ENCODE measurements at regions not wholly inside any gene's neighbourhood (a gene's known extent, or its start where the extent isn't known, plus 50 kb on each side); places are given as distances from the start of the nearest gene placed in this dataset.

DNA sequence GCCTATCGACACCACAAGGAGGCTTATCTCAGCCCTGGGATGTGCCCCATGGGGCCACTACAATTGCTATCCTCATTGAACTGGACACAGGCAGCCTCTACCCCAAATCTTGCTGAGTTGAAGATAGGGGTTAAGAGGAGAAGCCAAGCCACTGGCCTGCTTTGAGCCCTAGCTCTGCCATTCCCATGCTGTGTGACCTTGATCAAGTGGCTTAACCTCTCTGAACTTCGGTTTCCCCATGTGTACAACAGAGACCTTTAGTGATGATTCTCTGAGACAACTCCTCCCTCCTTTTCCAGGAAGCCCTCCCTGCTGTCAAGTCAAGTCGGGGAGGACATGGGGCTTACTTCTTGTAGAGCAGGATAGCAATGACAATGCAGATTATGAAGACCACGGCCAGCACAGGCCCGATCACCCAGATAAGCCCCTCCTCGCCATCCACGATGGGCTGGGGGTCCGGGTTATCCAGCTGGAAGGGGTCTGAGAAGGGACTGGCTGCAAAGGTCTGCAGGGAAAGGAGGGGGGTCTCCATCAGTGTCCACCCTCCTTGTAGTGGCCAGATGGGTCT is 121.6 kb downstream of the PTPRS start:
- POLR2A ChIA-PET (ENCODE audit: unreplicated experiment), result no interaction called here
- Histone ChIP-seq H3F3A (ENCODE audit: insufficient read depth, low read depth) (no peaks in the 10 kb centered on the region), H3K79me2 (ENCODE audit: low read depth) (no peaks in the 10 kb centered on the region), H3K36me3 (ENCODE audit: low read depth) (no peaks in the 10 kb centered on the region), H3K27me3 (ENCODE audit: insufficient read depth, low read depth) (no peaks in the 10 kb centered on the region), H4K20me1 (ENCODE audit: insufficient read depth) (no peaks in the 10 kb centered on the region), H3K9me3 (ENCODE audit: insufficient read depth, low read depth) (no peaks in the 10 kb centered on the region), H2AFZ (no peak overlapping the region), H3K4me2 (no peak overlapping the region), H3K4me3 (no peak overlapping the region), H3K9me2 (ENCODE audit: insufficient read depth) (no peaks in the 10 kb centered on the region), H3K4me1 (replicated peaks; ENCODE audit: insufficient read depth) (no peaks in the 10 kb centered on the region), H3K27ac (no peak overlapping the region)
- BruUV-seq (replicated peaks), result no TSS peak
- no peak for DNase-seq
- intact Hi-C loops (cut with micrococcal nuclease; ENCODE audit: unreplicated experiment), result no loop called here
- no peak for TF ChIP-seq EZH2 (IDR thresholded peaks at IDR 0.05; ENCODE audit: low read depth)
- TF ChIP-seq, protein P1, sequence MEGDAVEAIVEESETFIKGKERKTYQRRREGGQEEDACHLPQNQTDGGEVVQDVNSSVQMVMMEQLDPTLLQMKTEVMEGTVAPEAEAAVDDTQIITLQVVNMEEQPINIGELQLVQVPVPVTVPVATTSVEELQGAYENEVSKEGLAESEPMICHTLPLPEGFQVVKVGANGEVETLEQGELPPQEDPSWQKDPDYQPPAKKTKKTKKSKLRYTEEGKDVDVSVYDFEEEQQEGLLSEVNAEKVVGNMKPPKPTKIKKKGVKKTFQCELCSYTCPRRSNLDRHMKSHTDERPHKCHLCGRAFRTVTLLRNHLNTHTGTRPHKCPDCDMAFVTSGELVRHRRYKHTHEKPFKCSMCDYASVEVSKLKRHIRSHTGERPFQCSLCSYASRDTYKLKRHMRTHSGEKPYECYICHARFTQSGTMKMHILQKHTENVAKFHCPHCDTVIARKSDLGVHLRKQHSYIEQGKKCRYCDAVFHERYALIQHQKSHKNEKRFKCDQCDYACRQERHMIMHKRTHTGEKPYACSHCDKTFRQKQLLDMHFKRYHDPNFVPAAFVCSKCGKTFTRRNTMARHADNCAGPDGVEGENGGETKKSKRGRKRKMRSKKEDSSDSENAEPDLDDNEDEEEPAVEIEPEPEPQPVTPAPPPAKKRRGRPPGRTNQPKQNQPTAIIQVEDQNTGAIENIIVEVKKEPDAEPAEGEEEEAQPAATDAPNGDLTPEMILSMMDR (conservative IDR thresholded peaks at IDR 0.05), result no peak
- CTCF ChIA-PET, result no interaction called here

DNA sequence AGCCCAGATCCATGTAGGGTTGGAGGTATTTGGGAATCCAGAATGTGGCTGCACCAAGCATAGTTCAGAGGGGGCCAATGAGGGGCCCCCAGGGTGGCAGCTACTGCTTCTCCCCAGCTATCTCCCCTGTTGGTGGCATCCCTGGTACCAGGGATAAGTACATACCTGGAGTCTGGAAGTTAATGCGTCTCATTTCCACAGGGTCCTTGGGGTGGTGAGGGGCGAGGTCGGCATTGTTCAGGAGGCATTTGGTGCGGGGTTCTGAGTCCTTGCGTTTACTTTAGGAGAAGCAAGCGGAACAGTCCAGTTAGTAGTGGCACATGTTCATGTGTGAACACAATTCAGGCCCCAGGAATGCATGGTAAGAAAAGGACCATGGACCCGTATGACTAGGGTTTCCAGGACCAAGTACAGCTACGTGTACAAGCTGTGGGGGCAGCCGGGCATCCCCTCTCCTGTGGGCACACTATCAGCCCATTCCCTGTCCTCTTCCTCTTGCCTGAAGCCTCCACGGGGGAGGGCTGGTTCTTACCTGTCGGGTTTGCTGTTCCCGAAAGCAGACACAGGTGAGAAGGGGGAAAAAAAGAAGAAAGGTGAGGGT is 122.3 kb downstream of the PTPRS start:
- Histone ChIP-seq H3K9me2 (ENCODE audit: insufficient read depth) (no peaks in the 10 kb centered on the region), H3K4me2 (no peak overlapping the region), H3K4me3 (no peak overlapping the region), H3F3A (ENCODE audit: insufficient read depth, low read depth) (no peaks in the 10 kb centered on the region), H3K79me2 (ENCODE audit: low read depth) (no peaks in the 10 kb centered on the region), H3K27me3 (ENCODE audit: insufficient read depth, low read depth) (no peaks in the 10 kb centered on the region), H4K20me1 (ENCODE audit: insufficient read depth) (no peaks in the 10 kb centered on the region), H3K4me1 (replicated peaks; ENCODE audit: insufficient read depth) (no peaks in the 10 kb centered on the region), H2AFZ (no peak overlapping the region), H3K36me3 (ENCODE audit: low read depth) (no peaks in the 10 kb centered on the region), H3K27ac (no peak overlapping the region), H3K9me3 (ENCODE audit: insufficient read depth, low read depth) (no peaks in the 10 kb centered on the region)
- intact Hi-C loops (cut with micrococcal nuclease; ENCODE audit: unreplicated experiment), result no loop called here
- BruUV-seq (replicated peaks), result no TSS peak
- ChIA-PET POLR2A (ENCODE audit: unreplicated experiment) (no interaction called here), CTCF (interaction anchor here (0.7 kb wide), 1 partner anchor 25 kb away, joined by 4 read pairs; no protein-coding TSS in a partner anchor)
- TF ChIP-seq, protein P1 (conservative IDR thresholded peaks at IDR 0.05), result no peak
- no peak for TF ChIP-seq EZH2 (IDR thresholded peaks at IDR 0.05; ENCODE audit: low read depth)
- DNase-seq, result no peak

DNA sequence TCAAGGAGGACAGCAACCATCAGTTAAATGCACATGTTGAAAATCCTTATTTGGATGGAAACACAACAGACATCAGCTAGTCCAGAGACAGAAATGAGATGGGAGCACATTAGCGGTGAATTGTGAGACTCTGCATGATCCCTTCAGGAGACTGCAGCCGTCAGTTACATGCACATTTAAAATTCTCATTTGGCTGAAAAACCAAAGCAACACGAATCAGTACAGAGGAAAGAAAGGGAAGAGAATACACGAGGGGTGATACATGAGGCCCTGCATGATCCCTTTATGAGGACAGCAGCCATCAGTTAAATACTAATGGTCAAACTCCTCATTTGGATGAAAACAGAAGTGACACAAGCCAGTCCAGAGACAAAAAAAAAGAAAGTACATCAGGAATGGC is 123.4 kb downstream of the PTPRS start:
- Histone ChIP-seq H3K79me2 (ENCODE audit: low read depth) (no peaks in the 10 kb centered on the region), H4K20me1 (ENCODE audit: insufficient read depth) (no peaks in the 10 kb centered on the region), H3K4me1 (replicated peaks; ENCODE audit: insufficient read depth) (no peaks in the 10 kb centered on the region), H3K4me3 (no peak overlapping the region), H3K9me3 (ENCODE audit: insufficient read depth, low read depth) (no peaks in the 10 kb centered on the region), H3K9me2 (ENCODE audit: insufficient read depth) (no peaks in the 10 kb centered on the region), H3K4me2 (no peak overlapping the region), H3K27me3 (ENCODE audit: insufficient read depth, low read depth) (no peaks in the 10 kb centered on the region), H3F3A (ENCODE audit: insufficient read depth, low read depth) (no peaks in the 10 kb centered on the region), H3K36me3 (ENCODE audit: low read depth) (no peaks in the 10 kb centered on the region), H2AFZ (no peak overlapping the region), H3K27ac (no peak overlapping the region)
- CTCF ChIA-PET, result no interaction called here
- POLR2A ChIA-PET (ENCODE audit: unreplicated experiment), result no interaction called here
- intact Hi-C loops (cut with micrococcal nuclease; ENCODE audit: unreplicated experiment), result no loop called here
- no TSS peak for BruUV-seq (replicated peaks)
- TF ChIP-seq EZH2 (IDR thresholded peaks at IDR 0.05; ENCODE audit: low read depth), result no peak
- TF ChIP-seq, protein P1 (conservative IDR thresholded peaks at IDR 0.05), result no peak
- DNase-seq, result no peak

Data from PC-9 (cell line).